Smooth muscle cell (in vitro differentiated cells): ENCODE measurements at regions not wholly inside any gene's neighbourhood (a gene's known extent, or its start where the extent isn't known, plus 50 kb on each side); places are given as distances from the start of the nearest gene placed in this dataset.
"Not testable (repeated sequence)": the region's sequence is repeated elsewhere in the genome, so short reads cannot be mapped to it uniquely, and the experiment has no call there.

Experiments
- DNase-seq: peaks from one replicate; lab custom pipeline; 2025; ENCODE audit not compliant: unreplicated experiment; lab: John Stamatoyannopoulos, UW
- H2AFZ ChIP-seq: fragments of 200-600 bp; sonication (generic); 2 replicates; pipeline ENCODE4 v1.6.0; 2016; ENCODE audit warnings: antibody characterized with exemption, low read depth, mild to moderate bottlenecking
- H3F3A ChIP-seq: fragments of 200-600 bp; sonication (generic); 2 replicates; pipeline ENCODE4 v1.6.0; 2017; ENCODE audit warnings: antibody characterized with exemption, low read depth
- H3K27ac ChIP-seq: fragments of 200-600 bp; sonication (generic); 2 replicates; pipeline ENCODE4 v1.5.1; 2016; ENCODE audit warnings: low read depth, mild to moderate bottlenecking
- H3K27me3 ChIP-seq: fragments of 200-600 bp; sonication (generic); 2 replicates; pipeline ENCODE4 v1.6.1; 2016; ENCODE audit warnings: low read depth, mild to moderate bottlenecking
- H3K36me3 ChIP-seq: fragments of 200-600 bp; sonication (generic); 2 replicates; pipeline ENCODE4 v1.5.1; 2016; ENCODE audit warnings: low read depth
- H3K4me1 ChIP-seq: fragments of 200-600 bp; sonication (generic); 2 replicates; pipeline ENCODE4 v1.5.1; 2016; ENCODE audit warnings: low read depth
- H3K4me2 ChIP-seq: fragments of 200-600 bp; sonication (generic); 2 replicates; pipeline ENCODE4 v1.6.0; 2016; ENCODE audit warnings: mild to moderate bottlenecking
- H3K4me3 ChIP-seq: fragments of 200-600 bp; sonication (generic); 2 replicates; pipeline ENCODE4 v1.5.1; 2016; ENCODE audit warnings: mild to moderate bottlenecking
- H3K79me2 ChIP-seq: fragments of 200-600 bp; sonication (generic); 2 replicates; pipeline ENCODE4 v1.6.0; 2016; ENCODE audit warnings: low read depth, mild to moderate bottlenecking
- H3K9ac ChIP-seq: fragments of 200-600 bp; sonication (generic); 2 replicates; pipeline ENCODE4 v1.6.0; 2016; ENCODE audit warnings: low read depth
- H3K9me3 ChIP-seq: fragments of 200-600 bp; sonication (generic); replicated peaks from 2 replicates; pipeline ENCODE4 v1.5.1; 2016; ENCODE audit warnings: low read depth
- H4K20me1 ChIP-seq: fragments of 200-600 bp; sonication (generic); 2 replicates; pipeline ENCODE4 v1.6.0; 2016; ENCODE audit warnings: low read depth
- CTCF ChIP-seq: fragments of 200-600 bp; sonication (generic); IDR thresholded peaks from 2 replicates; pipeline ENCODE4 v1.5.1; 2017; ENCODE audit warnings: borderline replicate concordance, mild to moderate bottlenecking, antibody characterized with exemption; ENCODE audit not compliant: insufficient read depth, poor library complexity, severe bottlenecking
- WGBS: methylation state at CpG from one replicate; pipeline ENCODE4 v1.1.7; 2016; ENCODE audit warnings: low lambda C conversion rate; 5-methylcytosine and 5-hydroxymethylcytosine counted together

- Histone ChIP-seq H3K4me3 (no peak overlapping the region), H4K20me1 (no peaks in the 10 kb centered on the region), H3K27me3 (no peaks in the 10 kb centered on the region), H3K27ac (no peak overlapping the region), H3K79me2 (no peaks in the 10 kb centered on the region), H3F3A (no peaks in the 10 kb centered on the region), H3K9ac (no peak overlapping the region), H3K4me1 (peaks cover 3% of the 10 kb centered on the region), H3K36me3 (no peaks in the 10 kb centered on the region), H3K4me2 (no peak overlapping the region), H2AFZ (no peak overlapping the region), H3K9me3 (peaks cover 5% of the 10 kb centered on the region)
- TF ChIP-seq CTCF: no peak
- WGBS: 51% methylated on average over 7 of the region's 7 CpGs
- no peak for DNase-seq
These were observed 1190.4 kb downstream of the TECRL start for GRCh38 chr4:63218856-63219255.

DNA sequence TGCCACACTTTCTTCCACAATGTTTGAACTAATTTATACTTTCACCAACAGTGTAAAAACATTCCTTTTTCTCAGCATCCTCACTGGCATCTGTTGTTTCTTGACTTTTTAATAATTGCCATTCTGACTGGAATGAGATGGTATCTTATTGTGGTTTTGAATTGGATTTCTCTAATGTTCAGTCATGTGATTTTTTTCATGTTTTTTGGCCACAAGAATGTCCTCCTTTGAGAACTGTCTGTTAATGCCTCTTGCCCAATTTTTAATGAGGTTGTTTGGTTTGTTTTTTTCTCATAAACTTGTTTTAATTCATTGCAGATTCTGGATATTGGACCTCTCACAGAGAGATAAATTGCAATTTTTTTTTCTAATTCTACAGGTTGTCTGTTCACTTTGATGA, 1195.2 kb downstream of the TECRL start:
- Histone ChIP-seq H3K9ac (no peak overlapping the region), H3K27me3 (no peaks in the 10 kb centered on the region), H3K79me2 (no peaks in the 10 kb centered on the region), H3F3A (no peaks in the 10 kb centered on the region), H3K36me3 (no peaks in the 10 kb centered on the region), H3K4me2 (no peak overlapping the region), H3K4me3 (no peak overlapping the region), H3K27ac (no peak overlapping the region), H4K20me1 (no peaks in the 10 kb centered on the region), H2AFZ (no peak overlapping the region), H3K9me3 (peaks cover 5% of the 10 kb centered on the region), H3K4me1 (peaks cover 3% of the 10 kb centered on the region)
- no peak for DNase-seq
- TF ChIP-seq CTCF: no peak

GRCh38 chr4:63211776-63212479, 1197.3 kb downstream of the TECRL start:
- no peak for TF ChIP-seq CTCF

GRCh38 chr4:63211375-63211774, 1197.9 kb downstream of the TECRL start:
- Histone ChIP-seq H3K4me2 (peak overlapping the region; percentile 9), H3F3A (no peaks in the 10 kb centered on the region), H3K9ac (no peak overlapping the region), H3K36me3 (no peaks in the 10 kb centered on the region), H3K79me2 (no peaks in the 10 kb centered on the region), H4K20me1 (no peaks in the 10 kb centered on the region), H3K27me3 (no peaks in the 10 kb centered on the region), H3K4me3 (no peak overlapping the region), H3K27ac (peak overlapping the region; percentile 40), H3K4me1 (no peaks in the 10 kb centered on the region), H3K9me3 (peaks cover 5% of the 10 kb centered on the region), H2AFZ (no peak overlapping the region)
- 35% methylated on average over 2 of the region's 2 CpGs for WGBS
- TF ChIP-seq CTCF: no peak
- no peak for DNase-seq

More at GRCh38 chr4:63211776-63212479, 1197.3 kb downstream of the TECRL start:
- Histone ChIP-seq H3K4me2 (peak overlapping the region; percentile 29), H4K20me1 (no peaks in the 10 kb centered on the region), H3K4me3 (no peak overlapping the region), H3F3A (no peaks in the 10 kb centered on the region), H2AFZ (no peak overlapping the region), H3K36me3 (no peaks in the 10 kb centered on the region), H3K9me3 (peaks cover 5% of the 10 kb centered on the region), H3K79me2 (no peaks in the 10 kb centered on the region), H3K27me3 (no peaks in the 10 kb centered on the region), H3K9ac (no peak overlapping the region), H3K4me1 (no peaks in the 10 kb centered on the region), H3K27ac (peak overlapping the region; percentile 40)
- no peak for DNase-seq
- WGBS: 81% methylated on average over 2 of the region's 2 CpGs

- H3K27ac ChIP-seq, H4K20me1 ChIP-seq, H3K27me3 ChIP-seq, H3K79me2 ChIP-seq, H2AFZ ChIP-seq, H3K4me1 ChIP-seq, H3F3A ChIP-seq, H3K9ac ChIP-seq, H3K36me3 ChIP-seq, H3K9me3 ChIP-seq, H3K4me2 ChIP-seq, DNase-seq, H3K4me3 ChIP-seq: not testable (repeated sequence)
- WGBS: 97% methylated on average over 3 of the region's 3 CpGs
These were observed 1216.2 kb downstream of the TECRL start for GRCh38 chr4:63193029-63193428.
